ENCODE measurements at regions not wholly inside any gene's neighbourhood (a gene's known extent, or its start where the extent isn't known, plus 50 kb on each side); places are given as distances from the start of the nearest gene placed in this dataset.

GRCh38 chr2:156023229-156023869, 309.2 kb downstream of the NR4A2 start:
- no peak overlapping the region for H3K27ac Mint-ChIP-seq
- H3K4me1 Mint-ChIP-seq (ENCODE audit: low read depth): peaks cover 7% of the 10 kb centered on the region
- no peaks in the 10 kb centered on the region for H3K27me3 Mint-ChIP-seq
- no peak for DNase-seq (ENCODE audit: low spot score, unreplicated experiment)
- no peak for TF ChIP-seq CTCF (IDR thresholded peaks at IDR 0.05; ENCODE audit: unreplicated experiment)
- H3K9me3 Mint-ChIP-seq (ENCODE audit: low read depth): no peaks in the 10 kb centered on the region
- no peak overlapping the region for H3K4me3 Mint-ChIP-seq (ENCODE audit: low read depth)
- H3K36me3 Mint-ChIP-seq (ENCODE audit: insufficient read depth): peaks cover 8% of the 10 kb centered on the region

- peaks cover 7% of the 10 kb centered on the region for H3K36me3 Mint-ChIP-seq (ENCODE audit: insufficient read depth)
- TF ChIP-seq CTCF (IDR thresholded peaks at IDR 0.05; ENCODE audit: unreplicated experiment): no peak
- peaks cover 8% of the 10 kb centered on the region for H3K4me1 Mint-ChIP-seq (ENCODE audit: low read depth)
- H3K4me3 Mint-ChIP-seq (ENCODE audit: low read depth): no peak overlapping the region
- no peaks in the 10 kb centered on the region for H3K9me3 Mint-ChIP-seq (ENCODE audit: low read depth)
- no peaks in the 10 kb centered on the region for H3K27me3 Mint-ChIP-seq
- H3K27ac Mint-ChIP-seq: no peak overlapping the region
- no peak for DNase-seq (ENCODE audit: low spot score, unreplicated experiment)
Measured at GRCh38 chr2:156021146-156022040, 311.1 kb downstream of the NR4A2 start.

GRCh38 chr2:156019341-156019740, 313.2 kb downstream of the NR4A2 start:
- no peak overlapping the region for H3K4me3 Mint-ChIP-seq (ENCODE audit: low read depth)
- H3K4me1 Mint-ChIP-seq (ENCODE audit: low read depth): peaks cover 8% of the 10 kb centered on the region
- no peak for DNase-seq (ENCODE audit: low spot score, unreplicated experiment)
- no peaks in the 10 kb centered on the region for H3K27me3 Mint-ChIP-seq
- H3K9me3 Mint-ChIP-seq (ENCODE audit: low read depth): no peaks in the 10 kb centered on the region
- no peak for TF ChIP-seq CTCF (IDR thresholded peaks at IDR 0.05; ENCODE audit: unreplicated experiment)
- H3K27ac Mint-ChIP-seq: no peak overlapping the region
- peaks cover 11% of the 10 kb centered on the region for H3K36me3 Mint-ChIP-seq (ENCODE audit: insufficient read depth)

DNA sequence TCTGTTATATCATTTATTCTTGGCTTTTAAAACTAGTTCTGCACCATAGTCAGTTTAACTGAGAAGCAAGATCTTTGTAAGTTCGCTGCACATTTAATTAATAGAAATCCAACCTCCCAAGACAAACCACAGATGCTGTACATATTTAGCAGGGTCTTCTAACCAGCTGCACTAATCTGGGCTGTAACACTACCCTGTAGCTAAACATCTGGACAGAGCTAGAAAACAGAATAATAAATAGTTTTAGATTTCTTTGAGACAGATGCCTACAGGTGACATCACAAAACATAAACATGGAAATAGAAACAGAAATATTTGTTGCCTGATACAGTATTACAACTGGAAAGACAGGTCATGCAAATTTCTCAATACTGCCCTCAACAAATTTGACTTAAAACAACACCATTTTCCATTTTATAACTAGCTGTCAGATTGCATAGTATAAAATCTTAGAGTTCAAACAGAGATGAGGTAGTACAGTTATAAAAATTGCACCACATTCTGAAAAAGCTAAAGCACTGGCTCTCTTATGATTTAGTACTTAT, 315.1 kb downstream of the NR4A2 start:
- DNase-seq (ENCODE audit: low spot score, unreplicated experiment): no peak
- no peak overlapping the region for H3K27ac Mint-ChIP-seq
- H3K4me1 Mint-ChIP-seq (ENCODE audit: low read depth): peaks cover 8% of the 10 kb centered on the region
- H3K36me3 Mint-ChIP-seq (ENCODE audit: insufficient read depth): peaks cover 20% of the 10 kb centered on the region
- H3K9me3 Mint-ChIP-seq (ENCODE audit: low read depth): no peaks in the 10 kb centered on the region
- H3K27me3 Mint-ChIP-seq: no peaks in the 10 kb centered on the region
- no peak overlapping the region for H3K4me3 Mint-ChIP-seq (ENCODE audit: low read depth)
- TF ChIP-seq CTCF (IDR thresholded peaks at IDR 0.05; ENCODE audit: unreplicated experiment): no peak

DNA sequence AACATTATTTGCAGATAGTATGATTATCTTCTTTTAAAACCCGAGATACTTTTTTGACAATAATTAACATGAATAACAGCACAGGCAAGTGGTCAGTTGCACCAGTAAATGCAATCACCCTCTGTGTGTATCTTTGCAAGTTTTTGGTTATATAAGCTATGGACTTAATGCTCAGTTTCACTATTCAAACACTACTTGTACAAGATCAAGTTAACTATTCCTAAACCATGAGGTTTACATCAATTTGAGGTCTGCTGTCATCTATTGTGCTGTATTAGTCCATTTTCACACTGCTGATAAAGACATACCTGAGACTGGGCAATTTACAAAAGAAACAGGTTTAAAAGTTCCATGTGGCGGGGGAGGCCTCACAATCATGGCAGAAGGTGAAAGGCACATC, 323.2 kb downstream of the NR4A2 start:
- H3K4me3 Mint-ChIP-seq (ENCODE audit: low read depth): no peak overlapping the region
- H3K27ac Mint-ChIP-seq: no peak overlapping the region
- DNase-seq (ENCODE audit: low spot score, unreplicated experiment): no peak
- H3K4me1 Mint-ChIP-seq (ENCODE audit: low read depth): peaks cover 4% of the 10 kb centered on the region
- peaks cover 24% of the 10 kb centered on the region for H3K36me3 Mint-ChIP-seq (ENCODE audit: insufficient read depth)
- no peaks in the 10 kb centered on the region for H3K27me3 Mint-ChIP-seq
- peaks cover 16% of the 10 kb centered on the region for H3K9me3 Mint-ChIP-seq (ENCODE audit: low read depth)
- TF ChIP-seq CTCF (IDR thresholded peaks at IDR 0.05; ENCODE audit: unreplicated experiment): no peak

Measured in progenitor cell of endocrine pancreas (in vitro differentiated cells).